HG03066 (cell line): ENCODE measurements at regions not wholly inside any gene's neighbourhood (a gene's known extent, or its start where the extent isn't known, plus 50 kb on each side); places are given as distances from the start of the nearest gene placed in this dataset.

Source experiments
- ATAC-seq: cut with Tn5 transposase; IDR thresholded peaks from one replicate; pipeline ENCODE4 v1.9.1; 2021; ENCODE audit warnings: low read depth; ENCODE audit not compliant: unreplicated experiment

DNA sequence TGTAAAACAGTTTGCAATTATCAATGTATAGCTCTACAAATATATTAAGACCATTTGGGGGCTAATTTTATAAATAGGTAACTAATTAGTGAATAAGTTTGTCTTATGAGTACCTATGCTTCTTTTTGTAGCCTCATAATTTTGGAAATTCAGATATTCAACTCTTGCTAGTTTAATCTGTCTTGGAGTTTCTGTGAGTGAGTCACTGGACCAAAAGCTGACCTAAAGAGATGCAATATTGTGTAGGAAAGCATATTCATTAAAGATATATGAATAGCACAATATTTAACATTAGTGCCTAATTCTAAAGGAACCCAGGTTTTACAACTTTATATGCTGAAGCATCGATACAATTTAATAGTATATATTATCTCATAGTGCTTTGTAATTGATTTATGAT, 161.3 kb upstream of the PCDH18 start:
- ATAC-seq, result no peak

DNA sequence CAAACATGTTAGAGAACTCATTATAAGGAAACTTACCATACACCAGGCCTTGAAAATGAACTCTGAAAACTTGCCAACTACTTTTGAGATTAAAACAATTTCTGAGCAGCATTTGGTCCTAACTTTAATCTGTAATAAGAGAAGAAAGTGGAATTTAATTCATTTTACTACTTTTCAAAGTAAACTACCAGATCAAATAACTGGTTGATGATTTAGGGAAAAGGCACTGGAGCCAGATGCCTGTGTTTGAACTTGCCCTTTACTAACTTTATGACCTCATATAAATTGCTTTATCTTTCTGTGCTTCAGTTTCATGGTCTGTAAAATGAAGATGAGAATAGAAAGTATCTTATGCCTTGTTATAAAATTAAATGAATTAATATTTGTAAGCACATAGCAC, 159.9 kb upstream of the PCDH18 start:
- ATAC-seq, result no peak

DNA sequence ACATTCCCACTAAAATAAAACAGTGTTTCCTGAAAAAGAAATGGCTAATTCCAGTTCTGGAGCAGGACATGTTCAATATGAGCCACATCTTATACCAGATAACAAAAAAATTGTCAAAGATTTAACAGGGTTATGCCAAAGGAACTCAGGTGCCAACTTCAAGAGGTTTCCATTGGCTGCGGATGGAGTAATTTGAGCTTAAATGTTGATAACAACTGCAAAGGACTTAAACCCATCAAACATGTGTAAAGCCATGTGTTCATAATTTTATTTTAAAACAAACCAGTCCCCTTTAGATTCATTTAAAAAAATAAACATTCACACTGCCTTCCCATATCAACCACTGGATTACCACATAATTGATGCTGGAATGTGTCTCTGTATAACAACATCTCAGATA, 156.4 kb upstream of the PCDH18 start:
- no peak for ATAC-seq

DNA sequence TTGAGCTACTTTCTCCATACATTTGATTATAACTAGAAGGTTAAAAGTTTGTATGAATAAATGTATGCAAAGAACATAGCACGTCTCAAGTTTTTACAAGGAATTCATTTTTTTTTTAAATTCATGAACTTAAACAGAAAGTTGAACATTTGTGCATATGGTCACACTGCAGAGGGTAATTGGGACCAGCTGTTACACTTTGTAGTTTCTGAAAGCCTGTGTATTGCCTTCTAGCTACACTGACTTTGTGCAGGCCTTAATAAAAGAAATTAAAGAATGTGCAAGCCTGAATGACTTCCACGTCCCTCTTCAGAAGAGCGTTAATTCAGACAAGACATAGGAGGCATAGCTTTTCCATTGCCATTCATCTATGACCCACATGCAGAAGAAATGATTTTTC, 153.1 kb upstream of the PCDH18 start:
- ATAC-seq, result no peak

DNA sequence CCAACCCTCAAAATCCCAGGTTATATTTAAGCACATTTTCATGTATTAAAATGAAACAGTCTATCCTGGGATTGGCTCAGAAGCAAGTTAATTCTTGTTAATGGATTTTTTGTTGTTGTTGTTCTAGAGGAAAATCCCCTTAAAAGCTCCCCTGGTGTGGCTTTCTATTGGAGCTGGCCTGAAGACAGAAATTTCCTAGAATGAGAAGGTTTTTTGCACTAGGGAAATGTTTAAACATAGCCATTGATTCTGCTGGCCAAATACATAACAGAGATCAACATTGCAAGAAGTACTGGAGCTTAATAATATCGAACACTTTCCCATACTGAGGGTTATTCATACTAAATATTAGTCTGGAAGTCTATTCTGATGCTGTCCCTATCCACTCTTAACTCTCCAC, 148.8 kb upstream of the PCDH18 start:
- no peak for ATAC-seq

DNA sequence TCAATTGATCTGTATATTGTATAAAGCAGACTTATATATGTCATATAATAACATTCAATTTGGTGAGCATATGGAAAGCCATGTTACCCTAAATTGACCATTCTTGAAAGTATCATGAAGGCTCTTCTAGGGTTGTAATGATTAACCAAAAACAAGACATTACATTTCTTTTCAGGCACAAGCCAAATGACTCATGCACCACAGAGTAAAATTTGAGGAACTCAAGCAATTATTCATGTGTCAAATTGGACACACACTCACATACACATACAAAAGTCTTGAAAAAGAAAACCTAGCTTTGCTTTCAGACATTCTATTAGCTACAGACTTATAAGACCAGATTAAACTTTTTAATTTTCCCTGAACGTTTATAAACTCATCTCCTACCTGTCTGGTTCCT, 146.5 kb upstream of the PCDH18 start:
- ATAC-seq, result no peak

DNA sequence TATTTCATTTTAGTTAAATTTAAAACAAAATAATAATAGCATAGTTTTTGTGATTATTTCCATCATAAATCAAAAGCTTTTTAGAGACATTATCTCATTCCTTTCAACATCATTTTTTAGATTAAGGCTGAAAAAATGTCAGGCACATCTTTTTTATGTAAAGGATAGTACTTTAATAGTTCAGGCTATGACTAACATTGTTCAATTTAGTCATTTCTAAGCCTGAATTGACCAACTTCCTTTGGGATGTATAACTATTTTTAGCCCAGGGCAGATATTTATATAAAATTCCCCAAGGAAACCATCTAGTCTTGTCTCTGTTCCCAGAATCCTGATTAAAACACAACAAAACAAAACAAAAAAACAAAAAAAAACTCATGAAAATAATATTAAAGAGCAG, 145.6 kb upstream of the PCDH18 start:
- no peak for ATAC-seq

DNA sequence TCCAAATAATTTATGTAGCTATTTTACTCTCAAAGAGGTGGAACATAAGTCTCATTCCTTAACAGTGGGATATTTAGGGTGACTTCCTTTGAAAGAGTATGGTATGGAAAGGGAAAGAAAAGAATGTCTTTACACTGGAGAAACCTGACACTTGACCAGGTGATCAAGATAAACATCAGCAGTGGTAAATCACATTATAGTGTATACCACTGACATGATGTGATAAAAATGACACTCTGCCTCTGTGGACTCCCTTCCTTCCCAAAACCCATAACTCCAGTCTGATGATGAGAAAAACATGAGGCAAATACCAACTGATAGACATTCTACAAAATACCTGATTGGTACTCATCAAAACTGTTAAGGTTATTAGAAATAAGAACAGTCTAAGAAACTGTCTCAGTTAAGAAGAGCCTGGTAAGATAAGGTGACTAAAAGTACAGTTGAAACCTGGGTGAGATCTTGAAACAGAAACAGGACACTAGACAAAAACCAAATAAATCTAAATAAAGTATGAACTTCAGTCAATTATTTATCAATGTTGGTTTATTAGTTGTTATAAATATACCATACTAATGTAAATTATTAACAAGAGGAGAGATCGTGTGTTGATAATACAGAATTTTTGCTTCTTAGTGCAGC, 144.2 kb upstream of the PCDH18 start:
- no peak for ATAC-seq

DNA sequence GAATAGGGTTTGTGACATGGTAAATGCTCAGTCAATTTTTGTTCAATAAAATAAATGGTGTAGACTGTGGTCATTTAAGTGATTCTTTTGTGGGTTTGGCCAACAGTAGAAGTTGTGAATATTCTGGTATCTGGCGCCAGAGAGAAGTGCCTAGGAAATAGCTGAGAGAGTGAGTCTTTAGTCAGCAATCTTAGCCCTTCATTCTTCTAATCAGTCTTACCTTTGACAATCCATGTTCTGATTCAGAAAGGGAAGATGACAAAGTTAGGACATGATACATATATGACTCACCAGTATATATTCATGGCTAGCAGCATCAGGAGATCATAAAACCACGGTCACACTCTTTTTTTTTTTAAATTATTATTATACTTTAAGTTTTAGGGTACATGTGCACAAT, 141.8 kb upstream of the PCDH18 start:
- no peak for ATAC-seq

DNA sequence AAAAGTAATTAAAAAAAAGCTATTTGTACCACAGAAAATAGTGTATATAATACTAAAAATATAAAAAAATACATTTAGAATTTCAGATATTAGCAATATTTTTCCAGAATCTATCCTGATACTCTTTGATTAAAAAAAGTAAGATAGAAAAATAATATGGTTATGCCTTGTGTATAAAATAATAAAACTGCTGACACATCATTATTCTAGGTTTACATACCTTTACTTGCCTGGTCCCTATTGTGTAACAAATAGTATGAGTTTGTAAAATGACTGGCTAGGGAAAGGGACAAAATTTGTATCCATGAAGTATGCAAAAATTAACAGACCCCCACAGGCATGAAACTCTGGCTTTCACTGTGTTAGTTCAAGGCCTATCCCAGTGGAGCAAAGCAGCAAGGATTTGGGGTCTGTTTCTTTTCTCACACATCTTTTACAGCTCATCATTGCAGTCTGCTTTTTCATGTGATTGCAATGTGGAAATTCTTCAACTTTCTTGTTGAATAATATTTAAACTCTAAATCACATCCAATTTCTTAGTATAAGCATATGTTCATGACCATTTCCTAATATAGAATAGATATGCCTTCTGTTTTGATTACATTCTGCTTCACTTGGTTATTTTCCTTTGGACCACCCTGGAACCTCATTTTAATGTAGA, 136.7 kb upstream of the PCDH18 start:
- no peak for ATAC-seq

DNA sequence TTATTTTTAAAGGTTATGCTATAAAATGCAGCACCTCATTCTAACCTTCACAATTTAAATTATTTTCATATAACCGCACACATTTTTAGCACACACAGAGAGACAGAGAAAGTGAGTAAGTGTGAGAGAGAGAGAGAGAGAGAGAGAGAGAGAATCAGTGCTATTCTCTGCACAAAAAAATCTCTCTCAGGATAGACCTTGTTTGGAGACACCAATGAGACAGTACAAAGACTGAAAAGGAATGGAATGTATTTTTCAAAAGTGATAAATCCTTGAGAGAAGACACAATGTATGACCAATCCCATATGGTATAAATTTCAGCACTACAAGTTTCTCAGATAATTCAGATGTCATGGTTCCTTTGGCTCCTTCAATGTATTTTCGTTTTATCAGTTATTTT, 132.1 kb upstream of the PCDH18 start:
- no peak for ATAC-seq

DNA sequence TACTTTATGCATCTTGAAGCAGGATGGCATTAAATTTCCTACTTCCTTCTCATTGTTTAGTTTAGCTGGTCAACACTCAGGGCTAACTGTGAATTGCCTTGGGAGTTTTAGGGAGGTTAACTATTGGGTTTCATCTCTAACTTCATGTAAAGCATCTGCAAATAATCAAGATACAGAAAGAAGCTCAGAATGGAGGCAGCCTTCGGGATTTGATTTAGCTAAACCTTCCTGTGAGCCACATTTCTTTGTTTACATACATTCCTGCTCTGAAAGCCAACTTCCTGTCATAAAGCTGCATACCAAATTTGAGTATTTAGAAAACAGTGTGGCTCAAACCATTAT, 131.7 kb upstream of the PCDH18 start:
- no peak for ATAC-seq

DNA sequence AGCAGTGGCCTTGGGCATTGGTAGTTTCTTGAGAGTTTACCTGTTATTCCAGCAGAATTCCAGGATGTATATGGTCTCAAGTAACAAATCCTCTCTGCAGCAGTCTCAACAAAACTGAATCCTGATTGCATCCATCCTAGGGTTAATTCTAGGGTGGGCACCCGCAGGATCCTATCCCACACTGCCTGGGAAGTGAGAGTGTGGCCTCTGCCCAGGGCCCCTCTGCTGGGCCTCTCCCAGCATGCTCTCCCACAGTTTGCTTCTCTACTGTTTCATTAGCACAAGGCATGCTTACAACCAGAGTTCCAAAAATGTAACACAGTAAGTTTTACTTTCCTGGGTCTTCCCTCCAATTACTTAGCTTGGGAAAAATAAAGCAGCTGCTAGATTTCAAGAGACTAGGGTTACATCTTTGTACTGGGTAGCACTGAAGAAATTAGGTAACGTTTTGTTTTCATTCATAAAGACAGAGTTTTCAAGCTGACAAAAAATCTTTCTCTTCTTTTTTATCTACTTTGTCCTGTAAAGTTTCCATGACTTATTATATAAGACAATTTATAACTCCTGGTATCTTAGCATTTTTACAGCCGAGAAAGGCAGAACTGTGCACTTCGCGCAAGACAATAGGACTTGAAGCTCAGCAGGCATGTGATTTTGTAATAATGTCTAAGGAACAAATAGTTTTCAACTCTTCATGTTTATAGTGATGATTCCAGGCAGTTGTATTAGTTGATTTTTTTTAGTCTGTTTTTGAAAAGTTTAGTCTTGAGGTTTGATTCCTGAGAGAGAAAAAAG, 131.2 kb upstream of the PCDH18 start:
- ATAC-seq, result no peak

DNA sequence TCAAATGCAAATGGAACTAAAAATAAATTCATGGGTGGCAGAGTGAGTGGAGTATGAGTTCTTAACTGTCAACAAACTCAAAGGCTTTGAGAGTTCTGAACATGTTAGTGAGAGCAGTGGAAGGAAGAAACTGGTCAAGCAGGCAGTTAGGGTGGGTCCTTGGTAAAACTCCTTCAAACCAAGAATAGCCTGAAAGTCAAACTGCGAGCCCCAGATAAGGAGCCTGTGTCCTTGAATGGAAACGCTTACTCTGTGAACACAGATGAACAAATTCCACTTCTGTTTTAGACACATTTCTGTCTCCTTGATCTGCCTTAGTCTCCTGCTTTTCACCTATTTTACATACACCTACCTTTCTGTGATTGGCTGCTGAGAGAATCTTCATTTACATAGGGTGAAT, 129.4 kb upstream of the PCDH18 start:
- no peak for ATAC-seq

DNA sequence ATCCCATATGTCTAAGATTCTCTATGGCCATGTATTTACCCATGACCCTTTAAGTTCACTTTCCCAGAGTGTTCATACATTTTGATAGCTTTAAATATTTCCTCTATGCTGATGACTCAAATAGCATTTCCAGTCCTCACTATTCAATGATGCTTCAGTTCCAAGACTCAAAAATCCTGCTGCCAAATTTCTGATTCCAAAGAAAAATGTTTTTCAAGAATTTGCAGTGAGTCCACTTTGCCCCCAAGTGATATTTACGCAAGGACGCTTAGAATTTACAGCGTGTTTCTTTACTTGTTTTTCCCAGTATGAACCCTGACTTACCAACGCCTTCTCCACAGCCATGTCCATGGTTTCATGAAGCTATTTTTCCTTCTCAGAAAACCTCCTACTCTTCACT, 127.9 kb upstream of the PCDH18 start:
- no peak for ATAC-seq

DNA sequence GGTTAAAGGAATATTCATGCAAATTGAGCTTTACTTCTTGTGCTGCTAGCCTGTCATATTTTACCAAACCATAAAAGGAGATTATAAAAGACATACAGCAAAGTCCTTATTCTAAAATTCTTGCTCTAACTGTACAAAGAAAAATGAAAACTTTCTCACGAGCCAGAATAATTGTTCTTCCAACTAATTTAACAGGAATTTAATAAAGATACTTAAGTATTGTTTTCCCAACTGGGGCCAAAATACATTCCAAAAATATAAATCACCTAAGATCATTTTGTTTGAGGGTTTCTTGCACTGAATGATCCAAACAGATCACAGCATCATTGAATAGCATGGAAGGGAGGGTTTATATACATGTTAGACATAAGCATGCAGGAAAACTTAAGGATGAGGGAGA, 127.1 kb upstream of the PCDH18 start:
- no peak for ATAC-seq

DNA sequence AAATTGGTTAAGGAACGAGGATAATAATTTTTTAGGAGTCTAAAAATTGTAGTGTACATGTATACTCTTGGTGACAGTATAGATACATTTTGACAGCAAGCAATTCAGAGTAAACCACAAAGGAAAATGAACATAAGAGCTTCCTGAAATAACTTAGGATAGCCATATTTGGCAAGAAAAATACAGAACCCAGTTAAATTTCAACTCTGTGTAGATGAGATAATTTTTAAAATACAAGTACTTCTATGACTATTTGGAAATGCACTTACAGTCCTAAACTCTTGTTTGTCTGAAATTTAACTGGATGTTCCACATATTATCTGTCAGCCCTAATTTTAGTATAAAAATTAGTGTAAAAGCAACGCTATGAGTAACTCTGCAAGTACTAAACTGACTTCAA, 124.4 kb upstream of the PCDH18 start:
- ATAC-seq, result no peak

DNA sequence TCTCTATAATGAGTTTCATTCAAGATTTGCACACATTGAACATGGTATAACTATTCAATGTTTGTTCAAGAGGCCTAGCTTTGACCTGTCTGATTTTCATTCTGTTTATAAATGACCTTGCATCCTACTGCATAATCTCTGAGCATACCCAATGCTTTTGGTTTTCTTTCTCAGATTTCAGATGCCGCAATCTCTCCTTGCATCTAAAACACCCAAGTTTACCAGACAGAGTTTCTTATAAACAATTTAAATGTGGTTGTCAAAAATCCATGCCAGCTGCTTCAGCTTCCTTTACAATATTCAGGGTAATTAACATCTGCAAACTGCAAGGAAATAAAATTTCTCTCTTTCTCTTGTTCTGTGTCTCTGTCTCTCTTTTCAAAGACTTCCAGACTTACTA, 123.0 kb upstream of the PCDH18 start:
- ATAC-seq, result no peak

DNA sequence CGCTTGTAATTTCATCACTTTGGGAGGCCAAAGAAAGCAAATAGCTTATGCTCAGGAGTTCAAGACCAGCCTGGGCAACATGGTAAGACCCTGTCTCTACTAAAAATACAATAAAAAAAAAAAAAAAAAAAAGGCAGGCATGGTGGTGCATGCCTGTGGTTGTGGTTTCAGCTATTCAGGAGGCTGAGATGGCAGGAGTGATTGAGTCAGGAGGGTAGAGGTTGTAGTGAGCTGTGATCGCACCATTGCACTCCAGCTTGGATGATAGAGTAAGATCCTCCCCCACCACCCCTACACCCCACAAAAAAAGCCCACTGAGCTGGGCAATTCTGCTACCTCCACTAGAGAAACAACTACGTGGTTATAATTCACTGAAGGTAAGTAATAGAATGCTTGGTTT, 118.8 kb upstream of the PCDH18 start:
- no peak for ATAC-seq

DNA sequence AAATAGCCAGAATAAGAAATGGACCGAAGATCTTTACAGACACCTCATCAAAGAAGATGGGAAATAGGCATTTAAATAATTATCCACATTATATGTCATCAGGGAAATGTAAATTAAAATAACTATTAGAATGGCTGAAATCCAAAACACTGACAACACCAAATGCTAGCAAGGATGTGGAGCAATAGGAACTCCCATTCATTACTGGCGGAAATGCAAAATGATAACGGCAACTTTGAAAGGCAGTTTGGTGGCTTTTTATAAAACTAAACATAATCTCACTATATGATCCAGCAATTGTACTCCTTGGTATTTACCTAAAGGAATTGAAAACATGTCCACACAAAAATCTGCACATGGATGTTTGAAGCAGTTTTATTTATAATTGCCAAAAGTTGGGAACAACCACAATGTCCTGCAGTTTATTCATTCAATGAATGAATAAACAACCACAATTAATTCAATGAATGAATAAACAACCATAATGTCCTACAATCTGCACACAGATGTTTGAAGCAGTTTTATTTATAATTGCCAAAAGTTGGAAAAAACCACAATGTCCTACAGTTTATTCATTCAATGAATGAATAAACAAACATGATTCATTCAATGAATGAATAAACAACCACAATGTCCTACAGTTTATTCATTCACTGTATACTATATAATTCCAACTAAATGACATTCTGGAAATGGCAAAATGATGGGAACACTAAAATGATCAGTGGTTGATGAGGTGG, 117.6 kb upstream of the PCDH18 start:
- no peak for ATAC-seq

DNA sequence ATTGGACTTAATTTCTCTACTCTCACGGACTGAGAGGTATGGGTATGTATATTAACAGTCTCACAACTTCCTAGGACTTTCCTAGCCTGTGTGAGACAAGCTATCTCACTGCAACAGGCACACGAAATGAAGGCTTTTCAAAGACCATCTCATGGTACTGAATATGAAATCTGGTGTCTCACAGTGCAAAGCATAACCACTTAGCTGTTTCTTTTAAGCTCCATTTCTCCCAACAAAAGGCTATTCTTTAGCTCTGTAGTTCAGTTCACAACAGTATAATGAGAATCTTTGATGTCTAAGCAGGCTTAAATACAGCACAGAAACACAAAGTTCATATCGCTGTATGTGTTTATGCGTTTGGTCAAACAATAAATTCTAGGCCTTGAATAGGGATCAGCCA, 116.2 kb upstream of the PCDH18 start:
- no peak for ATAC-seq
